ENCODE measurements at regions not wholly inside any gene's neighbourhood (a gene's known extent, or its start where the extent isn't known, plus 50 kb on each side); places are given as distances from the start of the nearest gene placed in this dataset.

- H3K36me3 ChIP-seq: no peaks in the 10 kb centered on the region
- H3K9me3 ChIP-seq (replicated peaks): no peaks in the 10 kb centered on the region
- peaks cover 39% of the 10 kb centered on the region for H3K27me3 ChIP-seq (ENCODE audit: low read depth)
- TF ChIP-seq CTCF (IDR thresholded peaks at IDR 0.05; ENCODE audit: borderline replicate concordance): no peak
- no peaks in the 10 kb centered on the region for H3K4me1 ChIP-seq
- intact Hi-C loops (cut with micrococcal nuclease): no loop called here
- no peak for DNase-seq
- no peak overlapping the region for H3K27ac ChIP-seq (replicated peaks)
- H3K4me3 ChIP-seq: no peak overlapping the region
Observed at GRCh38 chr14:101113108-101113612, 209.6 kb upstream of the RTL1 start.

GRCh38 chr14:101113835-101114725 is 210.6 kb upstream of the RTL1 start:
- Histone ChIP-seq H3K9me3 (replicated peaks) (no peaks in the 10 kb centered on the region), H3K27ac (replicated peaks) (no peak overlapping the region), H3K36me3 (no peaks in the 10 kb centered on the region), H3K4me3 (no peak overlapping the region), H3K4me1 (no peaks in the 10 kb centered on the region), H3K27me3 (ENCODE audit: low read depth) (peaks cover 41% of the 10 kb centered on the region)
- no peak for DNase-seq
- intact Hi-C loops (cut with micrococcal nuclease): no loop called here
- no peak for TF ChIP-seq CTCF (IDR thresholded peaks at IDR 0.05; ENCODE audit: borderline replicate concordance)

GRCh38 chr14:101114726-101115515 is 211.4 kb upstream of the RTL1 start:
- Histone ChIP-seq H3K4me3 (no peak overlapping the region), H3K27me3 (ENCODE audit: low read depth) (peaks cover 49% of the 10 kb centered on the region), H3K9me3 (replicated peaks) (no peaks in the 10 kb centered on the region), H3K27ac (replicated peaks) (no peak overlapping the region), H3K36me3 (no peaks in the 10 kb centered on the region), H3K4me1 (peaks cover 6% of the 10 kb centered on the region)
- intact Hi-C loops (cut with micrococcal nuclease): no loop called here
- TF ChIP-seq CTCF (IDR thresholded peaks at IDR 0.05; ENCODE audit: borderline replicate concordance): no peak
- no peak for DNase-seq

GRCh38 chr14:101115652-101116051 is 212.1 kb upstream of the RTL1 start:
- Histone ChIP-seq H3K36me3 (no peaks in the 10 kb centered on the region), H3K4me1 (peaks cover 6% of the 10 kb centered on the region), H3K27ac (replicated peaks) (no peak overlapping the region), H3K27me3 (ENCODE audit: low read depth) (peaks cover 52% of the 10 kb centered on the region), H3K9me3 (replicated peaks) (no peaks in the 10 kb centered on the region), H3K4me3 (no peak overlapping the region)
- TF ChIP-seq CTCF (IDR thresholded peaks at IDR 0.05; ENCODE audit: borderline replicate concordance): no peak
- no peak for DNase-seq
- intact Hi-C loops (cut with micrococcal nuclease): no loop called here

GRCh38 chr14:101116065-101116464 is 212.5 kb upstream of the RTL1 start:
- TF ChIP-seq CTCF (IDR thresholded peaks at IDR 0.05; ENCODE audit: borderline replicate concordance): no peak
- DNase-seq: no peak
- Histone ChIP-seq H3K36me3 (no peaks in the 10 kb centered on the region), H3K9me3 (replicated peaks) (no peaks in the 10 kb centered on the region), H3K4me3 (no peak overlapping the region), H3K27me3 (ENCODE audit: low read depth) (peaks cover 49% of the 10 kb centered on the region), H3K4me1 (peaks cover 6% of the 10 kb centered on the region), H3K27ac (replicated peaks) (no peak overlapping the region)
- intact Hi-C loops (cut with micrococcal nuclease): no loop called here
